Gastroesophageal sphincter (tissue), 4 donors: ENCODE measurements at regions not wholly inside any gene's neighbourhood (a gene's known extent, or its start where the extent isn't known, plus 50 kb on each side); places are given as distances from the start of the nearest gene placed in this dataset.

Experiments used
- ATAC-seq: fragments of 150-250 bp; one replicate; pipeline ENCODE4 v1.9.1; 2016; ENCODE audit warnings: mild to moderate bottlenecking, moderate library complexity
- H3K27ac ChIP-seq, 4 donors: fragments of 200-600 bp; sonication (generic) in 3 of 4; 1 replicate in 3 of 4; 2 replicates in 1 of 4; pipeline ENCODE4 v1.5.1; 2016 to 2019
- H3K27me3 ChIP-seq: fragments of 200-600 bp; sonication (generic); one replicate; pipeline ENCODE4 v1.5.1; 2019
- H3K36me3 ChIP-seq, 2 donors: fragments of 200-600 bp; sonication (generic); one replicate each; pipeline ENCODE4 v1.5.1; 2019; ENCODE audit warnings: control low read depth in 1 of 2
- H3K4me1 ChIP-seq, 3 donors: fragments of 200-600 bp; sonication (generic); 1 replicate in 2 of 3; 2 replicates in 1 of 3; pipeline ENCODE4 v1.5.1; 2016 to 2019; ENCODE audit warnings: control low read depth in 2 of 3
- H3K4me3 ChIP-seq, 2 donors: fragments of 200-600 bp; sonication (generic); one replicate each; pipeline ENCODE4 v1.5.1; 2019; ENCODE audit warnings: mild to moderate bottlenecking in 1 of 2, moderate library complexity in 1 of 2
- H3K9me3 ChIP-seq, 3 donors: fragments of 200-600 bp; sonication (generic); one replicate each; pipeline ENCODE4 v1.5.1; 2017 to 2019; ENCODE audit warnings: control low read depth in 2 of 3
- CTCF ChIP-seq, 4 experiments: fragments of 200-600 bp in 2 of 4; fragments of 450-650 bp in 2 of 4; sonication (generic) in 1 of 4; IDR thresholded peaks; one replicate each; pipeline ENCODE4 v1.5.1; 2017 to 2019; ENCODE audit warnings: antibody characterized with exemption in 4 of 4, mild to moderate bottlenecking in 2 of 4, moderate library complexity in 2 of 4
- EP300 ChIP-seq: sonication (generic); formaldehyde crosslinking; IDR thresholded peaks from one replicate; pipeline ENCODE4 v1.6.1; 2017; ENCODE audit warnings: antibody characterized with exemption, mild to moderate bottlenecking
- POLR2A ChIP-seq, 2 donors: fragments of 450-650 bp; IDR thresholded peaks; one replicate each; pipeline ENCODE4 v1.6.1; 2017; ENCODE audit warnings: antibody characterized with exemption in 2 of 2, mild to moderate bottlenecking in 2 of 2, moderate library complexity in 1 of 2
- POLR2AphosphoS5 ChIP-seq: sonication (generic); formaldehyde crosslinking; IDR thresholded peaks from one replicate; pipeline ENCODE4 v1.6.1; 2017; ENCODE audit warnings: antibody characterized with exemption
- WGBS, 2 donors: methylation state at CpG; one replicate each; pipeline ENCODE4 v1.1.5; 2018; ENCODE audit warnings: low coverage in 1 of 2; 5-methylcytosine and 5-hydroxymethylcytosine counted together

GRCh38 chr4:114280645-114281044 is 301.2 kb upstream of the ARSJ start:
- no peak for TF ChIP-seq POLR2AphosphoS5
- no peak for TF ChIP-seq POLR2A (IDR thresholded peaks at IDR 0.05)
- no peak for TF ChIP-seq EP300
- Histone ChIP-seq H3K27me3 (no peaks in the 10 kb centered on the region), H3K36me3 (no peaks in the 10 kb centered on the region)

GRCh38 chr4:114281164-114281960 is 301.9 kb upstream of the ARSJ start:
- no peak for TF ChIP-seq POLR2A (IDR thresholded peaks at IDR 0.05)
- no peak for TF ChIP-seq POLR2AphosphoS5
- no peak for TF ChIP-seq CTCF (IDR thresholded peaks at IDR 0.05)
- TF ChIP-seq EP300, result no peak
- Histone ChIP-seq H3K27me3 (no peaks in the 10 kb centered on the region), H3K4me3 (no peak overlapping the region), H3K4me1 (no peaks in the 10 kb centered on the region), H3K27ac (no peak overlapping the region), H3K36me3 (no peaks in the 10 kb centered on the region), H3K9me3 (no peaks in the 10 kb centered on the region)
- ATAC-seq, result no peak
- 87 to 92% methylated on average over 6 of the region's 6 CpGs for WGBS, 2 donors

More at GRCh38 chr4:114280645-114281044, 301.2 kb upstream of the ARSJ start:
- Histone ChIP-seq H3K9me3 (no peaks in the 10 kb centered on the region), H3K27ac (no peak overlapping the region), H3K4me3 (no peak overlapping the region), H3K4me1 (no peaks in the 10 kb centered on the region)
- no peak for ATAC-seq

- no peak overlapping the region for H3K27ac ChIP-seq
- 36 to 63% methylated on average over 1 of the region's 1 CpG for WGBS, 2 donors
- H3K27me3 ChIP-seq, result no peaks in the 10 kb centered on the region
- H3K4me3 ChIP-seq, result no peak overlapping the region
- no peak for ATAC-seq
- no peaks in the 10 kb centered on the region for H3K4me1 ChIP-seq
- H3K9me3 ChIP-seq, result no peaks in the 10 kb centered on the region
- no peaks in the 10 kb centered on the region for H3K36me3 ChIP-seq
- TF ChIP-seq EP300, result no peak
- TF ChIP-seq POLR2AphosphoS5, result no peak
- TF ChIP-seq POLR2A (IDR thresholded peaks at IDR 0.05), result no peak
- TF ChIP-seq CTCF (IDR thresholded peaks at IDR 0.05), result no peak
Observed at GRCh38 chr4:114282937-114283336, 303.5 kb upstream of the ARSJ start.

GRCh38 chr4:114284629-114285028 is 305.2 kb upstream of the ARSJ start:
- Histone ChIP-seq H3K4me3 (no peak overlapping the region), H3K9me3 (no peaks in the 10 kb centered on the region), H3K27ac (no peak overlapping the region), H3K36me3 (no peaks in the 10 kb centered on the region), H3K27me3 (no peaks in the 10 kb centered on the region), H3K4me1 (no peaks in the 10 kb centered on the region)
- no peak for ATAC-seq
- 89 to 90% methylated on average over 1 of the region's 1 CpG for WGBS, 2 donors
- TF ChIP-seq CTCF (IDR thresholded peaks at IDR 0.05), result no peak
- TF ChIP-seq EP300, result no peak
- no peak for TF ChIP-seq POLR2A (IDR thresholded peaks at IDR 0.05)
- no peak for TF ChIP-seq POLR2AphosphoS5

GRCh38 chr4:114286262-114286810 is 306.9 kb upstream of the ARSJ start:
- Histone ChIP-seq H3K4me3 (no peak overlapping the region), H3K27ac (no peak overlapping the region), H3K4me1 (no peaks in the 10 kb centered on the region), H3K27me3 (no peaks in the 10 kb centered on the region), H3K36me3 (no peaks in the 10 kb centered on the region), H3K9me3 (no peaks in the 10 kb centered on the region)
- ATAC-seq, result no peak
- TF ChIP-seq EP300, result no peak
- 67 to 94% methylated on average over 3 of the region's 3 CpGs for WGBS, 2 donors
